ENCODE measurements at regions not wholly inside any gene's neighbourhood (a gene's known extent, or its start where the extent isn't known, plus 50 kb on each side); places are given as distances from the start of the nearest gene placed in this dataset.
A peak's percentile ranks its signal among the peaks of the same experiment; 100 is the strongest.
"Not testable (repeated sequence)": the region's sequence is repeated elsewhere in the genome, so short reads cannot be mapped to it uniquely, and the experiment has no call there.

DNA sequence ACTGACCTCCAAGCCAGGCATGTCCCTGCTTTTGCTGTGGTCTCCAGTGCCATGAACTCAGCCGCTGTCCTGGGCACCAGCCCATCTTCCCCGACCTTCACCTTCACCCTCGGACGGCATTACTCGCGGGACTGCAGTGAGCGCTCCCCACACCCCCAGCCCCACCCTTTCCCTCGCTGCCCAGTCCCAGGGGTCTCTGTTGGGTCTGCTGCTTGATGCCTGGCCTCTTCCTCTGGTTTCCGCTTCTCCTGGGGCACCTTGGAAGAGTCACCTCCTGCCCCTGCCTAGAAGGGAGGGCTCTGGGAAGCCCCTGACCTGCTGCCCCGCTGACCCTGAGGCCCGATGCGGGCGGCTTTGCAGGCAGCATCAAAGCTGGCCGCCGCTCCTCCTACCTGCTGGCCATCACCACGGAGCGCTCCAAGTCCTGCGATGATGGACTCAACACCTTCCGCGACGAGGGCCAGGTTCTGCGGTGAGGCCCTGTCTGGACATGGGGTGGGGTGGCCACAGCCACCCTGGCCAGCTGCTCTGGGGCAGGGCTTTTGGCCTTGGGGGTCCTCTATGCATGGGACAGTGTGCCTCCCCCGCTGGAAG lies 102.3 kb downstream of the ZNF267 start:
- not testable (repeated sequence) for DNase-seq

DNA sequence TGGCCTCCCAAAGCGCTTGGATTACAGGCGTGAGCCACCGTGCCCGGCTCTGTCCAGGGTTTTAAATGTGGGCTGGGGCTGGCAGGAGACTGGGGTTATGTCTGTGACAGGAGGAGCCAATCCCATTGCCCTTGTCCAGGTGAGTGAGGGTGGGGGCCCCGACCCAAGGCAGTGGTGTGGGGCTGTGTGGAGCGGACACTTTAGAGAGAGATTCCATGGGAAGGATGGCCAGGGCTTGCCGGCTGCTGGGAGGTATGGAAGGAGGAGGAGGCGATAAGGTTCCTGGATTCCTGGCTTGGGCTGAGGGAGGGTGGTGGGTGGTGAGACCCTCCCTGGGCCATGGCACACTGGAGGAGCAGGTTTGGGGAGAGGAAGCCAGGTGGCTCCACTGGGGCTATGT lies 104.9 kb downstream of the ZNF267 start:
- DNase-seq: not testable (repeated sequence)

DNA sequence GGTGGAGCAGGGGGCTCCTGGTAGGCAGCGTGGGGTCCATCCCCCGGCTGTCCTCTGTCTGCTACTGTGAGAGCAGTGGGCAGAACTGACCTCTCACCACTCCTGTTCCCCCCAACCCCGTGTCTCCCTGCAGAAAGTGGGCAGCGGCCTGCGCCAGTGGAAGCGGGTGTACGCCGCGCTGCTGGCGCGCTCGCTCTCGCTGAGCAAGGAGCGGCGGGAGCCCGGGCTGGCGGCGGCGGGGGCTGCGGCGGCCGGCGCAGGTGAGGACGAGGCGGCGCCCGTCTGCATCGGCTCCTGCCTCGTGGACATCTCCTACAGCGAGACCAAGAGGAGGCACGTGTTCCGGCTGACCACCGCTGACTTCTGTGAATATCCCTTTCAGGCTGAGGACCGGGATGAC lies 108.1 kb downstream of the ZNF267 start:
- not testable (repeated sequence) for DNase-seq

DNA sequence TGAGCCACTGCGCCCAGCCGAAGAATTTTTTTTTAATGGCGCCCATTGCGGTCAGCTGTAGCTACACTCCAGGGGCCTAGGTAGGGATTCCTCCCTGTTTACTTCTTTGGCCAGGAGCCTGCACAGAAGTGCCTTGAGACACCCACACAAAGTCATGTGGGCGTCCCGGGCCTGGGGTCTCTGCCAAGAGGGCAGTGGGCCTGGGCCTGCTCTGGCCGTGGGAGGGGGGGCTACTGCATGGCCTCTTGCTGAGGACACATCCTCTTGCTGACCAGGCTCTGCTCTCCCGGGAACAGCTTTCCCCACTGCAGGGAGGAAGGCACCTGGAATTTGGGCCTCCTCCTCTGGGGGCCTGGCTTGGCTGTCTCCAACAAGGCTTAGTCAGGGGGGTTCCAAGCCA lies 109.4 kb downstream of the ZNF267 start:
- not testable (repeated sequence) for DNase-seq

DNA sequence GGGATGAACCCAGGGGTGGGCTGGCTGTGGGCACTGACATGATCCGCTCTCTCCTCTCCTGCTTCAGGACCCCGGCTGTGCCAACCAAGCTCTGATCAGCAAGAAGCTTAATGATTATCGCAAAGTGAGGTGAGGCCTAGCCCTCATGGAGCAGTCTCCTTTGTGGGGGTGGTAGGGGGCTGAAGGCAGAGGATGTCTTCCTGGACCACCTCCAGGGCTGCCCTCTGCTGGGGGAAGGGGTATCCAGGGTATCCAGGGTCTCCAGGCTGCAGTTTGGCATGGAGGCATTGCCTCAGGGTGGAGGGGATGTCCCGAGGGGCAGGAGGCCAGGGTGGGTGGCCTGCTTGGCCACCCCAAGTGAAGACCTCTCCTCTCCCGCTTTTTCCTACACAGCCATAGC lies 110.1 kb downstream of the ZNF267 start:
- not testable (repeated sequence) for DNase-seq

DNA sequence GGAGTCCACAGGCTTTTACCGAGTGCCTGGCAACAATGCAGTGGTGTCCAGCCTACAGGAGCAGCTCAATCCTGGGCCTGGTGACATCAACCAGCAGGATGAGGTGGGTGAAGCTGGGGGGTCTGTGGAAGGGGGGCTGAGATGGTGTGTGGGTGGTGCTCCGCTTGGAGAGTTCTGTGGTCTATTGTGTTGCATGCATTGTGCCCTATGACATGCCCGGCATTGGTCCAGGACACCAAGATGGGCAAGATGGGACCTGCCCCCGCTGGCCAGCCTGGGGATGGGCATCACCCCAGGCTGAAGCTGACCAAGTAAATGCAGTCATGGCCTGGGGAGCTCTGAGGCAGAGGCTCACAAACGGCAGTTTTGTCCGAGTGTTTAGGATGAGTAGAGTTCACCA lies 113.3 kb downstream of the ZNF267 start:
- DNase-seq: not testable (repeated sequence)

GRCh38 chr16:31988595-31989581 lies 115.3 kb downstream of the ZNF267 start:
- DNase-seq: peak; percentile 27

- not testable (repeated sequence) for DNase-seq
These were observed 116.7 kb downstream of the ZNF267 start for GRCh38 chr16:31990261-31990660.

- DNase-seq: not testable (repeated sequence)
These were observed 117.4 kb downstream of the ZNF267 start for GRCh38 chr16:31990980-31991379.

GRCh38 chr16:31996325-31996724 lies 122.7 kb downstream of the ZNF267 start:
- not testable (repeated sequence) for DNase-seq

DNA sequence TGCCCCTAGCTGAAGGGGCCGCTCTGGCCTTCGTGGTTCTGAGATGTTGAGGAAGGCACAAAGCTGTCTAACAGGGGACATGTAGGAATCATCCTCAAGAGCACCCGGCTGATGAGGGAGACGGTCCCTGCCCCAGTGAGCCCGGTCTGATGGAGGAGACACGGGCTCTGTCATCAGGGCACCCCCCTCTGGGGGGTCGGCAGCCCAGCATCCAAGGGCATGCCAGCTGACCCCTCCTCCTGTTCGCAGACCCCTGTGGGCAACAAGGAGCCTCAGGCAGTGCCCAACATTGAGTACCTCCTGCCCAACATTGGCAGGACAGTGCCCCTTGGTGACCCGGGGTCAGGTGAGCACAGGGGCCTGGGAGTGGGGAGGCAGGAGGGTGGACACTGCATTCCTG lies 128.9 kb downstream of the ZNF267 start:
- DNase-seq: not testable (repeated sequence)

DNA sequence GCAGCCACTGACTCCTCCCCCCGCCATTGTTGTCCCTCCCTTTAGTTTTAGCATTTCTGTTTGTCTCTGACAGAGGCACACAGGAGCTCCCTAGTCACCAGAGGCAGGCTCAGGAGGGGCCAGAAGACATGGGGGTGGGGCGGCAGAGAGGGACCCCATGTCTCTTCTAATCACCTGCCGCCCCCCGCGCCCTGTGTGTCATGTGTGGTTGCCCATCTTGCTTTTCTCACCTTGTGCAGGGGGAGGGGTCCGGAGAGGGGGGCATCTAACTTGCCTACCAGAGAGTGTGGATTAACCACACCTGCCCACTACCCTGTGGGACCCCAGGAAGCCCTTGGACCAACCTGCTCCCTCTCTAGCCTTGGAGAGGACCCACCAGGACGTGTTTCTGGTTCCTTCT lies 130.2 kb downstream of the ZNF267 start:
- not testable (repeated sequence) for DNase-seq

GRCh38 chr16:32038783-32039496 lies 165.3 kb downstream of the ZNF267 start:
- not testable (repeated sequence) for DNase-seq

- not testable (repeated sequence) for DNase-seq
These were observed 166.3 kb downstream of the ZNF267 start for GRCh38 chr16:32039919-32040318.

GRCh38 chr16:32066016-32066651 lies 187.0 kb upstream of the TP53TG3D start:
- not testable (repeated sequence) for DNase-seq

GRCh38 chr16:32071586-32071985 lies 181.5 kb upstream of the TP53TG3D start:
- DNase-seq: not testable (repeated sequence)

DNA sequence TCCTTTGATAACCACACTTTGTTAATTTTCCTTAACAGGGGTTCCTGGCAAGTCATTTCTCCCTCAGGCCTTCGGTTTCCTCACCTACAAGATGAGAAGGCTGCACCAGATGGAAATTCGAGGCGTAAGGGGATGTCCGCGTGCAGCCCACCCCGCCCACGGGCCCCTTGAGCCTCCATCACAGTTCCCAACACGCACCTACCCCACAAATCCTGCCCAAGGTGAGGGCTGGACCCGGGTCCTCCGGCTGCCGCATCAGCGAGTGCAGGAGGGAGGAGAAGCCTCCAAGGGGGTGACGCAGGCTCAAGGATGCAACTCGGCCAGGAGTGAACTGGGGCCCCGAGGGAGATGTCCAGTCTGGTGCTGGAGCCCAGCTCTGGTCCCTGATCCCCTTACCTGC lies 169.2 kb upstream of the TP53TG3D start:
- not testable (repeated sequence) for DNase-seq

DNA sequence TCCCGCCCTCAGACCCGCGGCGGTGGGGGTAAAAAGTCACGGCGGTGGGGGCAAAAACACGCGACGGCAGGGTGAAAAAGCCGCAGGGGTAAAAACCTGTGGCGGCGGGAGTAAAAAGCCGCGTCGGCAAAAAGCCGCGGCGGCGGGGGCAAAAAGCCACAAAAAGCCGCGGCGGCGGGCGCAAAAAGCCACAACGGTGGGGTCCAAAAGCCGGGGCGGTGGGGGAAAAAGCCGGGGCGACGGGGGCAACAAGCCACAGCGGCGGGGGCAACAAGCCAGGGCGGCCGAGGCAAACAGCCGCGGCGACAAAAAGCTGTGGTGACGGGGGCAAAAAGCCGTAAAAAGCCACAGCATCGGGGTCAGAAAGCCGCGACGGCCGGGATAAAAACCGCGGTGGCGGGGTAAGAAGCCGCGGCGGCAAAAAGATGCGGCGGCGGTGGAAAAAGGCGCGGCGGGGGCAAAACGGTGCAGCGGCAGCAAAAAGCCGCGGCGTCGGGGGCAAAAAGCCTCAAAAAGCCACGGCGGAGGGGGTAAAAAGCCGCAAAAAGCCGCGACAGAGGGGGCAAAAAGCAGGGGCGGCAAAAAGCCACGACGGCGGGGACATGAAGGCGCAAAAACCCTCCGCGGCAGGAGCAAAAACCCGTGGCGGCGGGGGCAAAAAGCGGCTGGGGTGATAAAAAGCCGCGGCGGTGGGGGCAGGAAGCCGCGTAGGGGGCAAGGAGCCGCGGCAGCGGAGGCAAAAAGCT lies 168.3 kb upstream of the TP53TG3D start:
- not testable (repeated sequence) for DNase-seq

DNA sequence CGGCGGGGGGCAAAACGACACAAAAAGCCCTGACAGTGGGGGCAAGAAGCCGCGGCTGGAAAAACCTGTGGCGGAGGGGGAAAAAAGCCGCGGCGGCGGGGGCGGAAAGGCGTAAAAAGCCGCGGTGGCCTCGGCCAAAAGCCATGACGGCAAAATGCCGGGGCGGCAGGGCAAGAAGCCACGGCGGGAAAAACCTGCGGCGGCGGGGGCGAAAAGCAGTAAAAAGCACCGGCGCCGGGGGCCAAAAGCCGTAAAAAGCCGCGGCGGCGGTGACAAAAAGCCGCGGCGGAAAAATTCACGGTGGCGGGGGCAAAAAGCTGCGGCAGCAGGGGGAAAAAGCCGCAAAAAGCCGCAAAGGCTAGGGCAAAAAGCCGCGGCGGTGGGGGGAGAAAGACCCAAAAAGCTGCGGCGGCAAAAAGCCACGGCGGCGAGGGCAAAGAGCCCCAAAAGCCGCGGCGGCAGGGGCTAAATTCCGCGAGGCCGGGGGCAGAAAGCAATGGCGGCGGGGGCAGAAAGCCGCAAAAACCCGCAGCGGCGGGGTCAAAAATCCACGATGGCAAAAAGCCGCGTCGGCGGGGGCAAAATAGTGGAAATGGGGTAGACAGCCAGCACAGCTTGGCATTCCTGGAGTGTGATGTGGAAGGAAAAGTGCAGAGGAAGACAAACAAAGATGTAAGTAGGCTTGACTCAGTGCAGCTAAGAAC lies 167.5 kb upstream of the TP53TG3D start:
- not testable (repeated sequence) for DNase-seq

DNA sequence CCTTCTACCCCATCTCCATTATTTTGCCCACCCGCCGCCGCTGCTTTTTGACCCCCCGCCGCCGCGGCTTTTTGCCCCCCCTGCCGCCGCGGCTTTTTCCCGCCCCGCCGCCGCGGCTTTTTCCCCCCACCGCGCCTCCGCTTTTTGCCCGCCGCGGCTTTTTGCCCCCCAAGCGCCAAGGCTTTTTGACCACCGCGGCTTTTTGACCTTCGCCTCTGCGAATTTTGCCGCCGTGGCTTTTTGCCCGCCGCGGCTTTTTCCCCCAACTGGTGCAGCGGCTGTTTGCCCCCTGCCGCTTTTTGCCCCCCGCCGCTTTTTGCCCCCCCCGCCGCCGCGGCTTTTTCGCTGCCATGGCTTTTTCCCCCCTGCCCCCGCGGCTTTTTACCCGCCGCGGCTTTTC lies 137.5 kb upstream of the TP53TG3D start:
- not testable (repeated sequence) for DNase-seq

GRCh38 chr16:32116080-32116479 lies 137.0 kb upstream of the TP53TG3D start:
- DNase-seq: no peak
